Suprapubic skin (tissue), 4 donors: ENCODE measurements at regions not wholly inside any gene's neighbourhood (a gene's known extent, or its start where the extent isn't known, plus 50 kb on each side); places are given as distances from the start of the nearest gene placed in this dataset.
"Not testable (repeated sequence)": the region's sequence is repeated elsewhere in the genome, so short reads cannot be mapped to it uniquely, and the experiment has no call there.

Experiments used
- DNase-seq, 2 donors: peaks; one replicate each; pipeline ENCODE4 v3.0.0-alpha.2; 2019; ENCODE audit warnings: low spot score in 2 of 2
- H3K27ac ChIP-seq: fragments of 200-600 bp; sonication (generic); one replicate; pipeline ENCODE4 v1.5.1; 2019
- H3K27me3 ChIP-seq: fragments of 200-600 bp; sonication (generic); one replicate; pipeline ENCODE4 v1.5.1; 2019
- H3K36me3 ChIP-seq: fragments of 200-600 bp; sonication (generic); one replicate; pipeline ENCODE4 v1.5.1; 2019
- H3K4me1 ChIP-seq: fragments of 200-600 bp; sonication (generic); one replicate; pipeline ENCODE4 v1.5.1; 2019
- H3K4me3 ChIP-seq: fragments of 200-600 bp; sonication (generic); one replicate; pipeline ENCODE4 v1.5.1; 2019; ENCODE audit warnings: mild to moderate bottlenecking
- H3K9me3 ChIP-seq: fragments of 200-600 bp; sonication (generic); one replicate; pipeline ENCODE4 v1.5.1; 2019
- EP300 ChIP-seq: sonication (generic); formaldehyde crosslinking; IDR thresholded peaks from one replicate; pipeline ENCODE4 v1.6.1; 2017; ENCODE audit warnings: antibody characterized with exemption
- POLR2A ChIP-seq, 2 donors: fragments of 450-650 bp; IDR thresholded peaks; one replicate each; pipeline ENCODE4 v1.6.1; 2017; ENCODE audit warnings: antibody characterized with exemption in 2 of 2, mild to moderate bottlenecking in 2 of 2, moderate library complexity in 2 of 2
- POLR2AphosphoS5 ChIP-seq, 3 donors: sonication (generic); formaldehyde crosslinking; IDR thresholded peaks; one replicate each; pipeline ENCODE4 v1.6.1; 2017; ENCODE audit warnings: antibody characterized with exemption in 3 of 3
- WGBS: methylation state at CpG from one replicate; pipeline ENCODE4 v1.1.5; 2018; 5-methylcytosine and 5-hydroxymethylcytosine counted together
- TF ChIP-seq, protein P1 (sequence below), 2 donors: fragments of 200-600 bp in 1 of 2; fragments of 450-650 bp in 1 of 2; sonication (generic) in 1 of 2; IDR thresholded peaks; one replicate each; pipeline ENCODE4 v1.5.1; 2016 to 2019; ENCODE audit warnings: antibody characterized with exemption in 2 of 2, mild to moderate bottlenecking in 1 of 2, moderate library complexity in 1 of 2

DNA sequence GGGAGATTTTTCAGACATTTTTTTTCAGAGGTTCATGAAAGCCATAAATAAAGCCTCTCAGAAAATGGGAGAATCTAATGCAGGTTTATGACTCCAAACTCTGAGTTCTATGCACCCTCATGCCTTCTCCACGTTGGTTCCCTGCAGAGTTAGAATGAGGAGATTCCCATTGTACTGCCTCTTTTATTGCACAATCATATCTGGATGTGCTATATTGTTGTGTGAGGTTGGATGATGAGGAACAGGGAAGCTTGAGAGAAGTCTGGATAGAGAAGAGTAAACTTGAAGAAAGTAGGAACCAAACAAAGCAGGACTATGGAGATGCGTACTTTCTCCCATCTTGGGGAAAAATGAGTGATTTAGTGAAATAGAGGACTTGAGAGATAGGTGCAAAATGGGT lies 178.8 kb downstream of the PDCD6IP start:
- Histone ChIP-seq H3K27ac (no peak overlapping the region), H3K36me3 (no peaks in the 10 kb centered on the region), H3K27me3 (no peaks in the 10 kb centered on the region), H3K4me3 (no peak overlapping the region), H3K4me1 (no peaks in the 10 kb centered on the region), H3K9me3 (no peaks in the 10 kb centered on the region)
- TF ChIP-seq EP300 (no peak), POLR2AphosphoS5 (IDR thresholded peaks at IDR 0.05) (no peak), POLR2A (IDR thresholded peaks at IDR 0.05) (no peak)
- TF ChIP-seq, protein P1, sequence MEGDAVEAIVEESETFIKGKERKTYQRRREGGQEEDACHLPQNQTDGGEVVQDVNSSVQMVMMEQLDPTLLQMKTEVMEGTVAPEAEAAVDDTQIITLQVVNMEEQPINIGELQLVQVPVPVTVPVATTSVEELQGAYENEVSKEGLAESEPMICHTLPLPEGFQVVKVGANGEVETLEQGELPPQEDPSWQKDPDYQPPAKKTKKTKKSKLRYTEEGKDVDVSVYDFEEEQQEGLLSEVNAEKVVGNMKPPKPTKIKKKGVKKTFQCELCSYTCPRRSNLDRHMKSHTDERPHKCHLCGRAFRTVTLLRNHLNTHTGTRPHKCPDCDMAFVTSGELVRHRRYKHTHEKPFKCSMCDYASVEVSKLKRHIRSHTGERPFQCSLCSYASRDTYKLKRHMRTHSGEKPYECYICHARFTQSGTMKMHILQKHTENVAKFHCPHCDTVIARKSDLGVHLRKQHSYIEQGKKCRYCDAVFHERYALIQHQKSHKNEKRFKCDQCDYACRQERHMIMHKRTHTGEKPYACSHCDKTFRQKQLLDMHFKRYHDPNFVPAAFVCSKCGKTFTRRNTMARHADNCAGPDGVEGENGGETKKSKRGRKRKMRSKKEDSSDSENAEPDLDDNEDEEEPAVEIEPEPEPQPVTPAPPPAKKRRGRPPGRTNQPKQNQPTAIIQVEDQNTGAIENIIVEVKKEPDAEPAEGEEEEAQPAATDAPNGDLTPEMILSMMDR (IDR thresholded peaks at IDR 0.05): no peak
- no peak for DNase-seq
- 67% methylated on average over 2 of the region's 2 CpGs for WGBS

DNA sequence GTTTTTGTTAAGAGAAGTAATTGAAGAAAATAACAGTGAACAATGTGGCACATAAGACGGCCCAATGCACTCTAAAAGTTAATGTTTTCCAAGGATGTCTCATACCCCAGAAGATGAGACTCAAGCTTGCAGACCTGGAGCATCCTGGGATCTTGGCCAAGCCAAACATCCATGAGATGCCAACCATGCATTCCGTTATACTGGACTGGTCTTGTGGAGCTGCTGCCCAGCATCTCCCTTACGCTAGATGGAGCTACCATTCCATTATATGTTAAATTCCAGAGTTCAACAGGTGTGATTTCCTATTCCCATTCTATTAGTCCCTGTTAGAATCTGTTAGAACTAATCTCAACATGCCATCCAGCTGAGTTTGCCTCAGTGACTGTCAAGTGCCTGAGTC lies 181.8 kb downstream of the PDCD6IP start:
- 36% methylated on average over 3 of the region's 3 CpGs for whole genome bisulfite sequencing

DNA sequence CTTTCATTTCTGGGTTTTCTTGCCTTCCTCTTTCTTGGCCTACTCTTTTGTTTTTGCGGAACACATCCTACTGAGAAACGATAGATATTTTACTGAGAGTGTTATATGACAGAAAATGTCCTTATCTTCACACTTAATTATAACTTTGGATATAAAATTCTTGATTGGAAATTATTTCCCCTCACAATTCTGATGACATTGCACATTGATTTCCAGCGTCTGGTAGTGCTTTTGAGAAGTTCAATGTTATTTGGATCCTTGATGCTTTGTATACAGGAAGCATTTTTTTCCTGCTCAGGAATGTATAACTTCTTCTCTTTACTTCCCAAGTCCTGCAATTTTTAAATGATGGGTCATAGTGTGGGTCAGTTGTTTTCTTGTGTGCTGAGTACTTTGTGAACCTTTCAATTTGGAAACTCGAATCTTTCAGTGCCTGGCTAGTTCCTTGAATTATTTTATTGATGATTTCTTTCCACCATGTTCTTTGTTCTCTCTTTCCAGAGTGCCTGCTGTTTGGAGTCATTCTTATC lies 183.9 kb downstream of the PDCD6IP start:
- H3K27ac ChIP-seq: no peak overlapping the region
- WGBS: 81% methylated on average over 4 of the region's 4 CpGs
- H3K27me3 ChIP-seq: no peaks in the 10 kb centered on the region
- H3K4me3 ChIP-seq: no peak overlapping the region
- no peaks in the 10 kb centered on the region for H3K36me3 ChIP-seq
- TF ChIP-seq EP300 (no peak), POLR2AphosphoS5 (IDR thresholded peaks at IDR 0.05) (no peak), POLR2A (IDR thresholded peaks at IDR 0.05) (no peak)
- TF ChIP-seq, protein P1 (IDR thresholded peaks at IDR 0.05): no peak
- no peak for DNase-seq
- H3K9me3 ChIP-seq: no peaks in the 10 kb centered on the region
- H3K4me1 ChIP-seq: no peaks in the 10 kb centered on the region

More for the DNA sequence above, 181.8 kb downstream of the PDCD6IP start:
- Histone ChIP-seq H3K9me3 (no peaks in the 10 kb centered on the region), H3K4me3 (no peak overlapping the region), H3K27me3 (no peaks in the 10 kb centered on the region), H3K27ac (no peak overlapping the region), H3K36me3 (no peaks in the 10 kb centered on the region), H3K4me1 (no peaks in the 10 kb centered on the region)
- TF ChIP-seq, protein P1 (IDR thresholded peaks at IDR 0.05): no peak
- TF ChIP-seq EP300: no peak
- no peak for TF ChIP-seq POLR2A (IDR thresholded peaks at IDR 0.05)
- no peak for TF ChIP-seq POLR2AphosphoS5 (IDR thresholded peaks at IDR 0.05)
- no peak for DNase-seq

DNA sequence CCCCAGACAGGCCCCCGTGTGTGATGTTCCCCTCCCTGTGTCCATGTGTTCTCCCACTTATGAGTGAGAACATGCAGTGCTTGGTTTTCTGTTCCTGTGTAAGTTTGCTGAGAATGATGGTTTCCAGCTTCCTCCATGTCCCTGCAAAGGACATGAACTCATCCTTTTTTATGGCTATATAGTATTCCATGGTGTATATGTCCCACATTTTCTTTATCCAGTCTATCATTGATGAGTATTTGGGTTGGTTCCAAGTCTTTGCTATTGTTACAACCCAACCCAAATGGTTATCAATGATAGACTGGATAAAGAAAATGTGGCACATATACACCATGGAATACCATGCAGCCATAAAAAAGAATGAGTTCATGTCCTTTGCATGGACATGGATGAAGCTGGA lies 184.5 kb downstream of the PDCD6IP start:
- whole genome bisulfite sequencing: 73% methylated on average over 1 of the region's 1 CpG
- H3K27ac ChIP-seq, H3K27me3 ChIP-seq, DNase-seq, H3K9me3 ChIP-seq, H3K4me3 ChIP-seq, H3K4me1 ChIP-seq, H3K36me3 ChIP-seq: not testable (repeated sequence)

- H3K4me1 ChIP-seq: no peaks in the 10 kb centered on the region
- H3K27ac ChIP-seq: no peak overlapping the region
- no peak overlapping the region for H3K4me3 ChIP-seq
- WGBS: 100% methylated on average over 1 of the region's 6 CpGs
- no peaks in the 10 kb centered on the region for H3K9me3 ChIP-seq
- no peaks in the 10 kb centered on the region for H3K36me3 ChIP-seq
- DNase-seq: no peak
- no peak for TF ChIP-seq EP300
- TF ChIP-seq, protein P1 (IDR thresholded peaks at IDR 0.05): no peak
- H3K27me3 ChIP-seq: no peaks in the 10 kb centered on the region
Measured at GRCh38 chr3:33989229-33989628, 190.8 kb downstream of the PDCD6IP start.

- no peak overlapping the region for H3K4me3 ChIP-seq
- no peaks in the 10 kb centered on the region for H3K4me1 ChIP-seq
- no peaks in the 10 kb centered on the region for H3K27me3 ChIP-seq
- H3K9me3 ChIP-seq: no peaks in the 10 kb centered on the region
- no peak for DNase-seq
- H3K27ac ChIP-seq: no peak overlapping the region
- TF ChIP-seq, protein P1 (IDR thresholded peaks at IDR 0.05): no peak
- no peak for TF ChIP-seq POLR2A (IDR thresholded peaks at IDR 0.05)
- H3K36me3 ChIP-seq: no peaks in the 10 kb centered on the region
- 78% methylated on average over 1 of the region's 1 CpG for WGBS
Measured at GRCh38 chr3:33991673-33992072, 193.2 kb downstream of the PDCD6IP start.
